H1 (cell line): ENCODE measurements at regions not wholly inside any gene's neighbourhood (a gene's known extent, or its start where the extent isn't known, plus 50 kb on each side); places are given as distances from the start of the nearest gene placed in this dataset.

Source experiments
- ASH2L ChIP-seq: fragments of 200-600, 300-600 bp; sonication (generic); IDR thresholded peaks from one replicate; pipeline ENCODE4 v1.7.1; 2017; ENCODE audit warnings: low read length
- BACH1 ChIP-seq: IDR thresholded peaks from 2 replicates; pipeline ENCODE4 v1.6.1; 2012; ENCODE audit warnings: low read length, improper control_type of control experiment
- CBX5 ChIP-seq: fragments of 300-800, 300-1000 bp; sonication (generic); IDR thresholded peaks from 2 replicates; pipeline ENCODE4 v1.7.1; 2016; ENCODE audit warnings: antibody characterized with exemption, low read length, low read depth
- CTBP2 ChIP-seq: IDR thresholded peaks from 2 replicates; pipeline ENCODE4 v1.7.0; 2011; ENCODE audit warnings: borderline replicate concordance, mild to moderate bottlenecking, moderate library complexity, mixed read lengths, low read length; ENCODE audit not compliant: insufficient read depth, insufficient read length
- EZH2 ChIP-seq: fragments of 200-600 bp; sonication (generic); IDR thresholded peaks from 2 replicates; pipeline ENCODE4 v1.7.1; 2012; ENCODE audit warnings: low read depth, mild to moderate bottlenecking, moderate library complexity, low read length, inconsistent platforms; ENCODE audit not compliant: severe bottlenecking
- GABPA ChIP-seq: IDR thresholded peaks from 2 replicates; pipeline ENCODE4 v1.6.1; 2011; ENCODE audit warnings: mild to moderate bottlenecking, low read length, moderate library complexity, borderline replicate concordance; ENCODE audit not compliant: insufficient read depth
- HDAC2 ChIP-seq, 2 experiments: fragments of 300-600 bp in 1 of 2; sonication (generic) in 1 of 2; IDR thresholded peaks; 2 replicates each; pipeline ENCODE4 v1.6.1; 2011 to 2012; ENCODE audit warnings: low read depth in 2 of 2, low read length in 2 of 2, mild to moderate bottlenecking in 2 of 2, moderate library complexity in 2 of 2, borderline replicate concordance in 1 of 2, inconsistent platforms in 1 of 2
- HDAC6 ChIP-seq: IDR thresholded peaks from one replicate; pipeline ENCODE4 v1.7.1; 2012; ENCODE audit warnings: low read depth, mild to moderate bottlenecking, inconsistent platforms, low read length, moderate library complexity
- KDM5A ChIP-seq: fragments of 200-600 bp; IDR thresholded peaks from 2 replicates; pipeline ENCODE4 v1.7.1; 2012; ENCODE audit warnings: mild to moderate bottlenecking, low read length, inconsistent platforms, mixed read lengths
- MAFK ChIP-seq: IDR thresholded peaks from 2 replicates; pipeline ENCODE4 v1.6.1; 2012; ENCODE audit warnings: low read depth, mild to moderate bottlenecking, improper control_type of control experiment, low read length
- NANOG ChIP-seq: IDR thresholded peaks from 2 replicates; pipeline ENCODE4 v1.6.1; 2011; ENCODE audit warnings: low read length, low read depth, mild to moderate bottlenecking, inconsistent platforms; ENCODE audit not compliant: insufficient read depth, poor library complexity, severe bottlenecking
- POLR2A ChIP-seq, 2 experiments: IDR thresholded peaks; 1 replicate in 1 of 2; 2 replicates in 1 of 2; pipeline ENCODE4 v1.6.1; 2011; ENCODE audit warnings: low read depth in 2 of 2, low read length in 2 of 2, mild to moderate bottlenecking in 2 of 2; ENCODE audit errors: control extremely low read depth in 1 of 2
- POU5F1 ChIP-seq: IDR thresholded peaks from 2 replicates; pipeline ENCODE4 v1.6.1; 2011; ENCODE audit warnings: low read depth, mild to moderate bottlenecking, low read length, moderate library complexity
- RBBP5 ChIP-seq: IDR thresholded peaks from 2 replicates; pipeline ENCODE4 v1.7.1; 2012; ENCODE audit warnings: low read depth, mild to moderate bottlenecking, inconsistent platforms, low read length, moderate library complexity, borderline replicate concordance
- SIRT6 ChIP-seq: IDR thresholded peaks from one replicate; pipeline ENCODE4 v1.7.1; 2012; ENCODE audit warnings: low read length, inconsistent platforms
- SP1 ChIP-seq: IDR thresholded peaks from 2 replicates; pipeline ENCODE4 v1.6.1; 2011; ENCODE audit warnings: low read depth, low read length
- SP4 ChIP-seq: IDR thresholded peaks from 2 replicates; pipeline ENCODE4 v1.6.1; 2012; ENCODE audit warnings: low read length, inconsistent platforms
- SUZ12 ChIP-seq: fragments of 200-600 bp; sonication (generic); IDR thresholded peaks from 2 replicates; pipeline ENCODE4 v1.6.1; 2012; ENCODE audit warnings: mild to moderate bottlenecking, inconsistent platforms, low read length, moderate library complexity, mixed read lengths
- TAF1 ChIP-seq: IDR thresholded peaks from 2 replicates; pipeline ENCODE4 v1.6.1; 2011; ENCODE audit warnings: mild to moderate bottlenecking, low read depth, low read length
- TCF12 ChIP-seq: IDR thresholded peaks from 2 replicates; pipeline ENCODE4 v1.6.1; 2011; ENCODE audit warnings: low read depth, mild to moderate bottlenecking, low read length
- TF ChIP-seq, protein P1 (sequence below): IDR thresholded peaks from 2 replicates; pipeline ENCODE4 v1.6.1; 2012; ENCODE audit warnings: inconsistent platforms
- TF ChIP-seq, protein P2 (sequence below), 3 experiments: IDR thresholded peaks; 1 replicate in 2 of 3; 2 replicates in 1 of 3; pipeline versions ENCODE4 v1.5.1 to v1.6.1; 2011; ENCODE audit warnings: low read length in 3 of 3, mild to moderate bottlenecking in 3 of 3, inconsistent platforms in 2 of 3, low read depth in 1 of 3, moderate library complexity in 1 of 3; ENCODE audit not compliant: insufficient read depth in 1 of 3; ENCODE audit errors: control extremely low read depth in 1 of 3

GRCh38 chr6:93786474-93787330 lies 367.3 kb upstream of the EPHA7 start (continued):
- TF ChIP-seq HDAC2 (IDR thresholded peaks at IDR 0.05; ENCODE audit: borderline replicate concordance in 1 of 2, low read depth in 2 of 2, low read length in 2 of 2) (peak in 1 of 2 experiments; percentile 84; a peak in 2 of 4 replicates), TAF1 (no peak), GABPA (no peak), BACH1 (no peak), CBX5 (no peak), ASH2L (no peak), CTBP2 (no peak), POLR2A (IDR thresholded peaks at IDR 0.05; ENCODE audit: control extremely low read depth in 1 of 2, low read depth in 2 of 2, low read length in 2 of 2) (no peak), SIRT6 (no peak), NANOG (peak; percentile 98), TCF12 (peak; percentile 67; the same call in 1 of the 2 replicates), HDAC6 (no peak), RBBP5 (no peak), EZH2 (no peak), POU5F1 (peak; percentile 66), SP4 (no peak), KDM5A (no peak), SUZ12 (no peak), SP1 (peak; percentile 76), MAFK (no peak)
- TF ChIP-seq, protein P1, sequence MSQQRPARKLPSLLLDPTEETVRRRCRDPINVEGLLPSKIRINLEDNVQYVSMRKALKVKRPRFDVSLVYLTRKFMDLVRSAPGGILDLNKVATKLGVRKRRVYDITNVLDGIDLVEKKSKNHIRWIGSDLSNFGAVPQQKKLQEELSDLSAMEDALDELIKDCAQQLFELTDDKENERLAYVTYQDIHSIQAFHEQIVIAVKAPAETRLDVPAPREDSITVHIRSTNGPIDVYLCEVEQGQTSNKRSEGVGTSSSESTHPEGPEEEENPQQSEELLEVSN, result no peak
- TF ChIP-seq, protein P2, sequence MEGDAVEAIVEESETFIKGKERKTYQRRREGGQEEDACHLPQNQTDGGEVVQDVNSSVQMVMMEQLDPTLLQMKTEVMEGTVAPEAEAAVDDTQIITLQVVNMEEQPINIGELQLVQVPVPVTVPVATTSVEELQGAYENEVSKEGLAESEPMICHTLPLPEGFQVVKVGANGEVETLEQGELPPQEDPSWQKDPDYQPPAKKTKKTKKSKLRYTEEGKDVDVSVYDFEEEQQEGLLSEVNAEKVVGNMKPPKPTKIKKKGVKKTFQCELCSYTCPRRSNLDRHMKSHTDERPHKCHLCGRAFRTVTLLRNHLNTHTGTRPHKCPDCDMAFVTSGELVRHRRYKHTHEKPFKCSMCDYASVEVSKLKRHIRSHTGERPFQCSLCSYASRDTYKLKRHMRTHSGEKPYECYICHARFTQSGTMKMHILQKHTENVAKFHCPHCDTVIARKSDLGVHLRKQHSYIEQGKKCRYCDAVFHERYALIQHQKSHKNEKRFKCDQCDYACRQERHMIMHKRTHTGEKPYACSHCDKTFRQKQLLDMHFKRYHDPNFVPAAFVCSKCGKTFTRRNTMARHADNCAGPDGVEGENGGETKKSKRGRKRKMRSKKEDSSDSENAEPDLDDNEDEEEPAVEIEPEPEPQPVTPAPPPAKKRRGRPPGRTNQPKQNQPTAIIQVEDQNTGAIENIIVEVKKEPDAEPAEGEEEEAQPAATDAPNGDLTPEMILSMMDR (IDR thresholded peaks at IDR 0.05; ENCODE audit: control extremely low read depth in 1 of 3, insufficient read depth in 1 of 3, low read depth in 1 of 3, low read length in 3 of 3), result no peak
